SK-N-SH (cell line): ENCODE measurements at regions not wholly inside any gene's neighbourhood (a gene's known extent, or its start where the extent isn't known, plus 50 kb on each side); places are given as distances from the start of the nearest gene placed in this dataset.

Experiments used
- ELF1 ChIP-seq: IDR thresholded peaks from 2 replicates; pipeline ENCODE4 v1.4.0; 2012
- EP300 ChIP-seq, 2 experiments: IDR thresholded peaks; 2 replicates each; pipeline versions ENCODE4 v1.4.0 to v1.6.1; 2012; ENCODE audit warnings: borderline replicate concordance in 1 of 2, low read depth in 1 of 2, low read length in 1 of 2
- JUND ChIP-seq: IDR thresholded peaks from 2 replicates; pipeline ENCODE4 v1.4.0; 2012
- POLR2AphosphoS5 ChIP-seq: IDR thresholded peaks from 2 replicates; pipeline ENCODE4 v1.6.1; 2012; ENCODE audit warnings: low read depth, low read length
- RAD21 ChIP-seq: IDR thresholded peaks from 2 replicates; pipeline ENCODE4 v1.6.1; 2012; ENCODE audit warnings: mild to moderate bottlenecking, low read length
- RFX5 ChIP-seq: IDR thresholded peaks from 2 replicates; pipeline ENCODE4 v1.6.1; 2012; ENCODE audit warnings: mild to moderate bottlenecking, improper control_type of control experiment, low read length
- RXRA ChIP-seq: IDR thresholded peaks from 2 replicates; pipeline ENCODE4 v1.4.0; 2012; ENCODE audit warnings: low read depth, mild to moderate bottlenecking, borderline replicate concordance
- SIN3A ChIP-seq: IDR thresholded peaks from 2 replicates; pipeline ENCODE4 v1.6.1; 2012; ENCODE audit warnings: low read depth, mild to moderate bottlenecking, low read length, moderate library complexity, borderline replicate concordance
- SMC3 ChIP-seq: IDR thresholded peaks from 2 replicates; pipeline ENCODE4 v1.6.1; 2012; ENCODE audit warnings: low read depth, low read length, improper control_type of control experiment
- TAF1 ChIP-seq: IDR thresholded peaks from 2 replicates; pipeline ENCODE4 v1.6.1; 2012; ENCODE audit warnings: low read depth, mild to moderate bottlenecking, low read length, moderate library complexity, borderline replicate concordance
- YY1 ChIP-seq: IDR thresholded peaks from 2 replicates; pipeline ENCODE4 v1.4.0; 2012; ENCODE audit warnings: low read depth, mild to moderate bottlenecking
- TF ChIP-seq, protein P1 (sequence below): fragments of 200-600 bp; sonication (generic); IDR thresholded peaks from 2 replicates; pipeline ENCODE4 v1.6.1; 2017; ENCODE audit warnings: antibody characterized with exemption, mild to moderate bottlenecking, moderate library complexity

DNA sequence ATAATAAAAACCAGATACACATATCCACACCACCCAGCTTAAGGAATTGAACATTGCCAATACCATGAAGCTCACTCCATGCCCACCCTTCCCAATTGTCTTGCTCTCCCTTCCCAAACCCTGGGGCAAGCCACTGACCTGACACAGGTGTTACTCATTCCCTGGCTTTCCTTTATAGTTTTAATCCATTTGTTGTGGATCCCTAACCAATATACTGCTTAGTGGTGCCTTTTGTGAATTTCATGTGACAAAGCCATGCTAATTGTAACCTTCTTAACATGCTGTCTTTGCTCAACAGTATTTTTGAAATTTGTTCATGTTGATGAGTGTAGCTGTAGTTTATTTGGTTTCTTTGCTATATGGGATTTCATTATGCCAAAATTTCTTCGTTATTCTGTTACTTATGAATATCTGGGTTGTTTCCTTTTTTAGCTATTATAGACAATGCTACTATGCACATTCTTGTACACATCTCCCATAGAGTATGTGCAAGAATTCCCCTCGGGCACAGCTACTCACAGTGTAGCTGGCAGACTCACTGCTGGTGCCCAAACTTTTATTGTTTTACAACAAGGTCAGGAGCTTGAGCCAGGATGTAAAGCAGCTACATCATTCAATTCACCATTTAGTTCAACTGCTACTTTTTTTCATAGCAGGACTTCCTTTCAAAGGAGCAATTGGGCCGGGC, 90.8 kb upstream of the ATL2 start:
- TF ChIP-seq JUND: no peak
- no peak for TF ChIP-seq POLR2AphosphoS5
- TF ChIP-seq, protein P1, sequence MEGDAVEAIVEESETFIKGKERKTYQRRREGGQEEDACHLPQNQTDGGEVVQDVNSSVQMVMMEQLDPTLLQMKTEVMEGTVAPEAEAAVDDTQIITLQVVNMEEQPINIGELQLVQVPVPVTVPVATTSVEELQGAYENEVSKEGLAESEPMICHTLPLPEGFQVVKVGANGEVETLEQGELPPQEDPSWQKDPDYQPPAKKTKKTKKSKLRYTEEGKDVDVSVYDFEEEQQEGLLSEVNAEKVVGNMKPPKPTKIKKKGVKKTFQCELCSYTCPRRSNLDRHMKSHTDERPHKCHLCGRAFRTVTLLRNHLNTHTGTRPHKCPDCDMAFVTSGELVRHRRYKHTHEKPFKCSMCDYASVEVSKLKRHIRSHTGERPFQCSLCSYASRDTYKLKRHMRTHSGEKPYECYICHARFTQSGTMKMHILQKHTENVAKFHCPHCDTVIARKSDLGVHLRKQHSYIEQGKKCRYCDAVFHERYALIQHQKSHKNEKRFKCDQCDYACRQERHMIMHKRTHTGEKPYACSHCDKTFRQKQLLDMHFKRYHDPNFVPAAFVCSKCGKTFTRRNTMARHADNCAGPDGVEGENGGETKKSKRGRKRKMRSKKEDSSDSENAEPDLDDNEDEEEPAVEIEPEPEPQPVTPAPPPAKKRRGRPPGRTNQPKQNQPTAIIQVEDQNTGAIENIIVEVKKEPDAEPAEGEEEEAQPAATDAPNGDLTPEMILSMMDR: no peak
- TF ChIP-seq TAF1: no peak
- no peak for TF ChIP-seq EP300 (IDR thresholded peaks at IDR 0.05; ENCODE audit: borderline replicate concordance in 1 of 2, low read depth in 1 of 2, low read length in 1 of 2)
- no peak for TF ChIP-seq SMC3
- no peak for TF ChIP-seq YY1
- no peak for TF ChIP-seq RAD21
- no peak for TF ChIP-seq RXRA
- TF ChIP-seq RFX5: no peak
- no peak for TF ChIP-seq ELF1
- TF ChIP-seq SIN3A: no peak
